HG03571 (cell line): ENCODE measurements at regions not wholly inside any gene's neighbourhood (a gene's known extent, or its start where the extent isn't known, plus 50 kb on each side); places are given as distances from the start of the nearest gene placed in this dataset.

Experiments
- ATAC-seq: cut with Tn5 transposase; IDR thresholded peaks from one replicate; pipeline ENCODE4 v1.9.1; 2021; ENCODE audit not compliant: unreplicated experiment

DNA sequence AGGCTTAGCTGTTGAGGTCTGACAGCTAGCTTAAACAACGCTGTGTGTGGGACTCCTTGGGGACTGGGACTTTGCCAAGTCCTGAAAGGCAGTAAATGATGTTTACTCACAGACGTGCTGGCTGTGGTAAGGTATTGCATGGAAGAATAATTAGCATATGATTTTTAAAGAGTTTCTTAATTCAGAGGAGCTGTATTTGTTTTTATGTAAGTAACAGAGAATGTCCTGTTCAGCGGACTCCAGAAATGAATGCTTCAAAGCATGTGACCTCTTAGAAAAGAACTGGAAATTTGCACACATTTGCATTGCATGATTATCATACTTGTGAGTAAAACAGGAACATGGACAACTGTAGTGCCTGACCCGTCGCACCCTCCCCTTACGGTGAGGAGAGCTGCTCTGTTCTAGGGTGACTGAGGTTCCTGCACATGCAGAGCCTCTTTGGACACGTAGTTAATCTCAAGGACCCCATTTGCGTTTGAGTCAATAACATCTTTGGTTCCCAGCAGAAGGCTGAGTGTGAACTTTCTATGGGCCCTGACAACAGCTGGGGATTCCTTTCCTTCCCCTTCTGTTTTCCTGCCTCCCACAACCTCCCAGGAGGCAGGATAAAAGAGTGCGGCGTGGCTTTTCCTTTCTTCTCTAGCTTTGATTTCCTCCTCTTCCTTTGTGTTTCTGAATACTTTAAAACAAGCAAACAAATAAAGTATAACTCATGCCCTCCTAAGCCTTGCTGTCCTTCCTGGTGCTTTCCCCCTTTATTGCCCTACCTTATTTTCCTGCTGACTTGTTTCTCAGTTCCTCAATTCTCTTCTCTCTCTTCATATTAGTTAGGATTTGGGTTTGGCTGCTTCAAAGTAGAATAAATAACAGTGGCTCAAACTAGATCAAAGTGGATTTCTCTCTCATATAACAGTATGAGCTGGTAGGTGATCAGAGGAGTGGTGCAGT lies 157.2 kb upstream of the CD180 start:
- ATAC-seq, result no peak

DNA sequence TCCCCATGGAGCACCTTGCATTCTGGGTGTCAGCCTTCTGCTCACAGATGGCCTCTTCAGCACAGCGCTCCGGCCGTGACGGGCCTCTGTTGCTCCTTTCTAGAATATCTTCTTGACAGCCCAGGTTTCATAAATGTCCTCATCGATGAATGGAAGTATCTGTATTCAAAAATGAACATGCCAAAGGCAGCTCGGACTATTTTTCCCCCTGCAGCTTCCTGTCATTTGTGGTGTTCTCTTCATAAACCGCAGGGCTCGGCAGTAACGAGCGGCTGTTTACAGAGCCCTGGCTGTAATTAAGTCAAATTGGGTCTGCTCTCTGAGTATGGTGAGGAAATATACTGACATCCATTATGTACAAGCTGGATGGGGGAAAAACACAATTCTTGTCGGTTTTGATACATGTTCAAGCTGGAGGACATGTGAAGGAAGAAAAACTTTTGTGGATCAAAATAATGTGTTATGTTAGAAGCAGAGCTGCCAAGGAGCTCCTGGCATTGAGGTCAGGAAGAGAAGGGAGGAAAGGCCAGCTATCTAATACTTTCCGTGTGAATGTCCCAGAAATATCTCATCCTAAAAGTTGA lies 154.1 kb upstream of the CD180 start:
- no peak for ATAC-seq

DNA sequence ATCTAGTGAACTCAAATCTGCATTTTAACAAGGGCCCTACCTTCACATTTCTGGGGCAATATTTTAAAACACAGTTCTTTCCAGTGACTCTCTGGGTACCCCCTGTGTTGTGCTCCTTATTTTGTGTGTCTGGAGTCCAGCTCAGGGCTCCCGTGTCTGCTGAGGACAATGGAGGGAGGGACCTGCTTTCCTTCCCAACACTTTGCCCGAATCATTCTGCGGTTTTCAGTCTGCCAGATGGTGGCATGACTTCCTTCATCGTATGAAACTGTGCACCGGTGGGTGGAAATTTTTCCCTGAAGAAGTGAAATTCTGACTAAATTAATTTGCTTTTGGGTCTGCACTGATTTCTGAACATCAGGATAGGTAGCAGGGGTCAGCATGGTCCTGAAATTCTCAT lies 153.6 kb upstream of the CD180 start:
- ATAC-seq, result no peak

DNA sequence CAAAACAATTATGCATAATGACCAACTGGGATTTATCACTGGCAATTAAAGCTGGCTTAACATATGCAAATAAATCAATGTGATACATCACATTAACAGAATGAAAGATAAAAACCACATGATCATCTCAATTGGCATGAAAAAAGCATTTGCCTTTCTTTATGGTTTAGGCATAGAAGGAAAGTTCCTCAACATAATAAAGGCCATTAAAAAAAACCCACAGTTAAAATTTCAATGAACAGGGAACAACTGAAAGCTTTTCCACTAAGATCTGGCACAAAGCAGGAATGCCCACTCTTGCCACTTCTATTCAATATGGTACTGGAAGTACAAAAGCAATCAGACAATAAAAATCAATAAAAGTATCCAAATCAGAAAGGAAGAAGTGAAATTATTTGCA lies 151.2 kb upstream of the CD180 start:
- ATAC-seq, result no peak

DNA sequence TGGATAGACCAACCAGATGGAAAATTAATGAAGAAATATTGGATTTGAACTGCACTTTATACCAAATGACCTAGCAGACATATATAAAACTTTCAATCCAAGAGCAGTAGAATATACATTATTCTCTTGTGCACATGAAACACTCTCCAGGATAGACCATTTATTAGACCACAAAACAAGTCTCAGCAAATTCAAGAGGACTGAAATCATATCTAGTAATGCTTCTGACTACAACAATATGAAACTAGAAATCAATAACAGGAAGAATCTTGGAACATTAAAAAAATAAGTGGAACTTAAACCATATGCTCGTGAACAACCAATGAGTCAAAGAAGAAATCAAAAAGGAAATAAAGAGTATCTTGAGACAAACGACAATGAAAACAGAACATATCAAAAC lies 150.0 kb upstream of the CD180 start:
- no peak for ATAC-seq

DNA sequence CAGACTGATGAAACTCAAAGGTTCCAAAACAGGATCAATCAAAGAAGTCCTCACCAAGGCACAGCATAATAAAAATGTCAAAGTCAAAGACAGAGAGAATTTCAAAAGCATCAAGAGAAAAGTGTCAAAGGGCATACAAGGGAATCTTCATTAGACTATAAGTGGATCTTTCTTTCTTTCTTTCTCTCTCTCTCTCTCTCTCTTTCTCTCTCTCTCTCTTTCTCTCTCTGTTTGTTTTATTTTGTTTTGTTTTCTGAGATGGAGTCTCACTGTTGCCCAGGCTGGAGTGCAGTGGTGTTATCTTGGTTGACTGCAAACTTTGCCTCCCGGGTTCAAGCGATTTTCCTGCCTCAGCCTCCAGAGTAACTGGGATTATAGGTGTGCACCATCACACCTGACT lies 148.3 kb upstream of the CD180 start:
- no peak for ATAC-seq

DNA sequence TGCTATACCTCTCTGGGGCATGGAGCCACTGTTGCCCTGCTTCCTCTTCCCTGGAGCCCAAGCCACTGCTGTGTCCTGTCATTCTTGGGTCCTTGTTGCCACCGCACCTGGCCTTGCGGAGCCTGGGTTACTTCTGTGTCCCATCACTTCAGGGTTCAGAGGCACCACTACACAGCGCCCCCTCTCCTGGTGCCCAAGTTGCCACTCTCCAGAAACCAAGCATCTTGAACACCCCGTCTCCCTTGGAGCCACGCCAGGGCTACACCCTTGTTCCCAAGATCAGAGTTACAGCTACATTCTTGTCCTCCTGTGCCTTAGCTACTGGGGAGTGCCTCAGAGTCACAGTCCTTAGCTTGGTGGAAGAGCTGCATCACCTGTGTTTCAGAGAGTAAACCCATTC lies 147.2 kb upstream of the CD180 start:
- ATAC-seq, result no peak

DNA sequence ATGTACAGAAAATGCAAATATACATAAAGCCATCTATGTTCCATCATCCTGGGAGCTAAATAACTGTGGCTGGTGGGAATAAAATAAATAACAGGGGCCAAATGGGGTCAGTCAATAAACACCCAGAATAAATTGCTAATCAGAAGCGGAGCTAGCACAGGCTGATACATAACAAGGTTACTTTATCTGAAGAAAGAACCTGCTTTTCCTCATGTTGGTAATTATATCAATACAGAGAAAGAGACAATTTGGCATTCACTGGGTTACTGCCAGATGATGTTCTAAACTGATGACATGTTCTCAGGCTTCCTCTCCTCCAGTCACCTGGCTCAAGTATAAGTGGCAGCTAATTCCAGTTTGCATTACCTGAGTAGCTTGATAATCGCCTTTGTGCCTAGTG lies 144.9 kb upstream of the CD180 start:
- no peak for ATAC-seq

DNA sequence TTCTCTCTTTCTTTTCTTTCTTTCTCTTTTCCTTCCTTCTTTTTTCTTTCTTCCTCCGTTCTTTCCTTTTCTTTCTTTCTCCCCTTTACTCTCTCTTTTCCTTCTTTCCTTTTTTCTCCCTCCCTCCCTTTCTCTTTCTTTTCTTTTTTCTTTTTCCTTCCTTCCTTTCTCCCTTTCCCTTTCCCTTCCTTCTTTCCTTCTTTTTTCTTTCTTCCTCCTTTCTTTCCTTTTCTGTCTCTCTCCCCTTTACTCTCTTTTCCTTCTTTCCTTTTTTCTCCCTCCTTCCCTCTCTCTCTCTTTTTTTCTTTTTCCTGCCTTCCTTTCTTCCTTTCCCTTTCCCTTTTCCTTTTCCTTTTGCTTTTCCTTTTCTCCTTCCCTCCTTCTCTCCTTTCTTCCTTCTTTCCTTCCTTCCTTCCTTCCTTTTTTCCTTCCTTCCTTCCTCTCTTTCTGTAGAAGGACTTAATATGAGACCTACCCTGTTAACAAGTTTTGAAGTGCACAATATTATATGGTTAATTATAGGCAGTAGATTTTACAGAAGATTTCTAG lies 142.7 kb upstream of the CD180 start:
- ATAC-seq, result no peak

DNA sequence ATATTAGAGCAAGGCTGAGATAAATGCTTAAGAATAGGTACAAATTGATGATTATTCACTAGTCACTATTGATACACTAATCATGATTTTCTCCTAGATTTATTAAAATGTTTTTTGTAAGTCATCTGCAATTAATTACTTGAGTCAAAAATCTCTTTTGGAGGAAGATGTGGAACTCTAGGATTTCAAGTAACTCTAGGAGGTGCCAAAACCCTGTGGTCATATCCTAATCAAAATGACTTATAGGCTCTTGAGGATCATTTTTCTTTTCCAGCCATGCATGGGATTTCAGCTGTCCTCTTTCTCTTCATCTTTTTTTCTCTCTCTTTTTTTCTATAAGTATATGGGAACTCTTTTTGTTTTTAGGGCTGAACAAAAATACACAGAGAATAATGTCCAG lies 141.8 kb upstream of the CD180 start:
- no peak for ATAC-seq

DNA sequence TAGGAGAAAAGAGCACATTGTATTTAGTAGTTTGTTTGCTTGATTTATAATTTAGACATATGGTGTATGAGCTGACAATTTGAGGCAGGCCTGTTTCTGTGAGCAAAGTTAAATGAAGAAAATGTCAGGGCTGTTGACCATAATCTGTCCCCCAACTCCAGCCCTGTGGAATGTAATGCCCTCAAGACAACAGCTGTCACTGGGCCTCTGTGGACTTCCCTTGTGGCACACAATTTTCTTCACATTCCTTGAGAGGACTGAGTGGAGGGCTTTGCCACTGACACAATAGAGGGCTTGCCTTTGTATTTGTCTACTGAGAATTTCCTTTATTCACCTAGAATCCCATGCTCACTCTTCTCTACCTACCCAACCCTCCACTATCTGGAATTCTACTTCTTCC lies 141.2 kb upstream of the CD180 start:
- no peak for ATAC-seq

DNA sequence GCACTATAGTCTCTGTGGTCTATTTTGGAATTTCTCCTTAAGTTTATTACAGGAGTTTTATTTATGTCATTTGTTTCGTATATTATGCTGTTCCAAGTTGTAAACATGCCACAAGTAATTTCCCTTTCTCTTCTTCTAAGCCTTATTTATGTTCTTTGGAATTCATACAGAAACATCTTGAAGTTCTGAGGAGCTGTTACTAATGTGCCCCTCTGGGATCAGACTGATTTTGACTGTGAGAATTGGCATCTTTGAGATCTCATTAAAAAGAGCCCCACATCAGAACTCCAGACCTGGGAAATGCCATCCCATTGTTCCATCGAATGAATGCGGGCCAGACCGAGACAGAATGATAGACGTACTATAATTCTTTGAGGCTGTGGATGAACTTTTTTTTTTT lies 138.8 kb upstream of the CD180 start:
- no peak for ATAC-seq

DNA sequence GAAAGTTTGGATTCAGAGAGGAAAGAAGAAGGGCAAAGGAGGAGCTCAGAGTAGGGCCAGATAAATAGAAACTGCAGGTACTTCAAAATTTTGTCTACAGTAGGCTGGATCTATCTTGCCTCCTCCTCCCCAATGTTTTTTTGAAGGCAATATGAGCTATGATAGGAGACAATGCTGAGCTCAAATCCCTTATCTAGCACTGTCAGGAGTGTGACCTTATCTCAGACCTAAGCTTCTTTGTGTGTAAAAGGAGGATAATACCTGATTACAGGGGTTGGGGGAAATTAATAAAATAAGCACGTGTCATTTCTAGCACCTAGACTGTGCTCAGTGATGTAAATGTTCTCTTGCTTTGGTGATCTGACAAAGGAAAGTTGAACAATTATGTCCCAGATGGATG lies 137.8 kb upstream of the CD180 start:
- no peak for ATAC-seq

DNA sequence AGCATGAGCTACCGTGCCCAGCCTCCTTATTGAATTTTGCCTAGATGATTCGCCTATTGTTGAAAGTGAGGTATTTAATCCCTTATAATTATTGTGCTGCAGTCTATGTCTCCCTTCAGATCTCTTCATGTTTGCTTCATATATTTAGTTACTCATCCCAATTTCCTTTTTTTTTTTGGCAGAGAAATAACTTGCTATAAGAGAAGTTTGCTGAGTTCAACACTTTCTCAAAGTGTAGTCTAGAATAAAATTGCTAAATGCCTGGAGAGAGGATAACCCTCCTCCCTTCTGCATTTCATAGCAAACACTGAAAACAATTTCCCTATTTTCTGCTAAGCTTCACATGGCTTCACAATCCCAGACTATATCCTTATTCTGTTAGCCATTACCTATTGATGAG lies 136.6 kb upstream of the CD180 start:
- no peak for ATAC-seq

DNA sequence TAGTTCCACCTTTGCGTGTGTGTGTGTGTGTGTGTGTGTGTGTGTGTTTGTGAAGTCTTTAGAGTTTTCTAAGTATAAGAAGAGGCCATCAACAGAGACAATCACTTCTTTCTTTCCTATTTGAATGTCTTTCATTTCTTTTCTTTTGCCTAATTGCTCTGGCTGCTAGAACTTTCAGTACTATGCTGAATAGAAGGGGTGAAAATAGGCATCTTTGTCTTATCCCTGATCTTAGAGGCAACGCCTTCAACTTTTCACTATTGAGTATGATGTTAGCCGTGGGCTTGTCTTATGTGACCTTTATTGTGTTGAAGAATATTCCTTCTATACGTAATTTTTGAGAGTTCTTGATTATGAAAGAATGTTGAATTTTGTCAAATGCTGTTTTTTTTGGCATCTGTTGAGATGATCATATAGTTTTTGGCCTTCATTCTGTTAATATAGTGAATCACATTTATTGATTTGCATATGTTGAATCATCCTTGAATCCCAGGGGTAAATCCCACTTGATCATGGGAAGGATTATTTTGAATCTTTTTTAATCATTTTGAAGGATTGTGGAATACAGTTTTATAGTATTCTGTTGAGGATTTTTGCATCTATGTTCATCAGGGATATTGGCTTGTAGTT lies 134.8 kb upstream of the CD180 start:
- ATAC-seq, result no peak

DNA sequence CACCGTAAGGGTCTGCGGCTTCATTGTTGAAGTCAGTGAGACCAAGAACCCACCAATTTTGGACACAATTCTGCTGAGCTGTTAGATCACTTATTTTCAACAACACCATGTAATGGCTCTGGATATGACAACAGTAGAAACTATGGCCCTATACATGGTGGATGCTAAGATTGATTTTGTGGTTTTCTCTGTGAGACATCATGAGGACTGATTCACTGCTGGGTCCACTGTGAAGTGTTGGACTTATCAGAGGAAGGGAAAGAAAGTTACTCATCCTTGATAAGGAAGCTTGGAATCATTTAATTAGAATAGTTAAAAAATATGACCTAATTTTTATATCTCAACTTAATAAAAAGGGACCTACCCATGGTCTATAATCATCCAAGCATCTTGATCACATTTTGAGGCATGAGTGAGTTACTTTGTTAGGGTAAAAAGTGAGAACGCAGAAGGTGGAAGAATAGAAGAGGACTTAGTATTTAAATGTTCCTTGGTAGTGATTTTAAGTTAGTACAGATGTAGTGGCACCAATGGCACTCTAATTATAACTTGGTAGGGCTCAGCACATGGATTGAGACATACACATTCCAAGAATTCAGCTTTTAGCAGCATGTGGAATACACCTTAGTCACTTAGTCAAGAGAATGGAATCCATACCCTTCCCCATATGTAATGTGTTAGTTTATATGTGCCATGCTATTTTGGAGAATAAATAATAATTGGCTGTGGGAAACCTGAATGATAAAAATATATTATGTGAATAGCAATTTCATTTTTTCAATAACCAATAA lies 123.5 kb upstream of the CD180 start:
- no peak for ATAC-seq

DNA sequence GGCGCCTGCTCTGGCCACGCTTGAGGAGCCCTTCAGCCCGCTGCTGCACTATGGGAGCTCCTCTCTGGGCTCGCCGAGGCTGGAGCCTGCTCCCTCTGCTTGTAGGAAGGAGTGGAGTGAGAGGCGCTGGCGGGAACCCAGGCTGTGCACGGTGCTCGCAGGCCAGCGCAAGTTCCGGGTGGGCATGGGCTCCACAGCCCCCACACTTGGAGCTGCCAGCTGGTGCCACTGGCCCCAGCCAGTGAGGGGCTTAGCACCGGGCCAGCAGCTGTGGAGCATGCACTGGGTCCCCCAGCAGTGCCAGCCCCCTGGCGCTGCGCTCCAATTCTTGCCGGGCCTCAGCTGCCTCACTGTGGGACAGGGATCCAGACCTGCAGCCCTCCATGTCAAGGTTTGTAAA lies 122.1 kb upstream of the CD180 start:
- no peak for ATAC-seq

DNA sequence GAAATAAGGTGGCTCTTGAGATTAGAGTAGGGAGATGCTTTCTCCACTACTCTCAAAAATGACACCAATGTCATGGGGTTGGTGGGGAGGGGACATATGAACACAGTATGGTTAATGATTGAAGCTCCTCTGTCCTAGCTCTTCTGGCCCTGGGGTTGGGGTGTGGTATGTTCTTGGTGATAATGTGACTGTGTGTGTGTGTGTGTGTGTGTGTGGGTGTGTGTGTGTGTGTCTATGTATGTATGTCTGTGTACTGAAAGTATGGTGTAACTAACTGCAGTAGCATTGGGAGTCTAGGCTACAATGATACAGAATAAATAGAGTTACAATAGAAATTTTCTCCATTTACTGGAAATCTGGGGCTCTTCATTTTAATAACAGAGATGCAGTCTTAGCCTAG lies 121.0 kb upstream of the CD180 start:
- no peak for ATAC-seq

DNA sequence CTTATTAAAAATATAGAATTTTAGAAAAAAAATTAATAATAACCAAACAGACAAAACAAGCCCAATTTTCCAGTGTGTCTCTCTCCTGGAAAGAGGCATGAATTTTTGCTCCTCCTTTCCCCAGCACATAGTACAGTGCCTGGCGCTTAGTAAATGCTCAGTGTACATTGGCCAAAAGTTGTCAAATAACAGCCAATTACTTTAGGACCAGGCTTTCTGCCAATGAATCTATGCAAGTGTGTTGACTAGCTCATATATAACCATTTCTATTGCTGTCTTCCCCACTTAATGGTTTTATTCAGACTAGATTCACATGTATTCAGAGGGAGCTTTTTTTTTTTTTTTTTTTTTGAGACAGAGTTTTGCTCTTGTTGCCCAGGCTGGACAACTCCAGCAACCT lies 120.1 kb upstream of the CD180 start:
- no peak for ATAC-seq

DNA sequence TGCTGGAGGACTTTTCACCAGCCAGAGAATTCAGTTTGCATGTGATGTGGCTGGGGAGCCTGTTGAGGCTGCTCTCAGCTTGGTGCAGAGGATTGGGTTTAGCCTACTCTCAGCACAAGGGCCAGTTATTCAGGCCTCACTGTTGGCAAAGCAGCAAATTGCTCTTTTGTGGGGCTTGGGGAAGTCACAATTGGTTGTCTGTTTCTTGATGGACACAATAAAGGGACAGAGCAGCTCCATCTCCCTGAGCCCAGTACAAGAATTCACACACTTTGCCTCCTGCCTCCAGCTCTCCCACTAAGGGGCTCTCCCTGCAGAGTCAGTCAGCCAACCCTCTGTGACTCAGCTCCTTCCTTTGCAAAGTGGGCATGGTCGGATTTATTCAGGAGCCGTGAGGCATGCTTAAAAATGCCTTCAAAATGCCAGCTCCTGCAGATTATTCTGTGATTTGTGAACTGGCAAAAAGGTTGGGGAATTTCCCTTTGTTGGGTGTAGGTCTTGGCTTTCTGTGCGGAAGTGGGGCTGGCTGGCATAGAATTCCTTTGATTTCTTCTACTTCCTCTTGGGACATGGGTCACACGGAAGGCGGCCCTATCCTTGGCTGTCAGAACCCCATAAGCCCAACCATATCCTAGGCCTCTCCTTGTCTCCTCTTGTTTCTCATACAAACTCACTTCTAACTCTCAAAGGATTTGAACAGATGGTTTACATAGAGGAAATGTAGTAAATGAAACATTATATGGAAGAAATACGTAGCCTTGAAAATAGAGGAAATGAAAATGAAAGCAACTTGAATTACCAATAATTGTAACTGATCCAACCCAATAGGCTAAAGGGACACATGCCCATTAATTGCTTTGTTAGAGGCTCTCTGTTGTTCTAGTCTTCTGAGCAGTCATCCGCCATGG lies 118.7 kb upstream of the CD180 start:
- no peak for ATAC-seq
